ENCODE measurements at regions not wholly inside any gene's neighbourhood (a gene's known extent, or its start where the extent isn't known, plus 50 kb on each side); places are given as distances from the start of the nearest gene placed in this dataset.

DNA sequence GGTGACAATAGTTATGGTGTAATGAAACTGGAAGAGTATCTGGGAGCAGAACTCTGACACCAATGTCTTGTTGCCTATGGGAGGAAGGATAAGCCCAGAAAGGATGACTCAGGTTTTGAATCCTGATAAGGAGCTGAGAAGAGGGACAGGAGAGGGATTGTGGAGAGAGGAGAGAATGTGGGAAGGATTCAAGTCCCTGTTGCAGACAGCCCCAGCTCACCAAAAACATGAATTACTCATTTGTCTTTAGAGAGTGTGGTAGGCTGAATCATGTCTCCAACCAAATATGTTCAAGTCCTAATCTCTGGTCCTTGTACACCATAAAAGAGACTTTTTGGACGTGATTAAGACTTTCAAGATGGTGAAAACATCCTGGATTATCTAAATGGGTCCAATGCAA is 206.9 kb upstream of the PHYHIPL start:
- Histone ChIP-seq H3K27ac (no peak overlapping the region), H3K9me3 (no peaks in the 10 kb centered on the region), H3K4me1 (peaks cover 14% of the 10 kb centered on the region), H3K4me2 (no peak overlapping the region), H3K4me3 (no peak overlapping the region)
- WGBS (ENCODE audit: missing lambda C conversion rate) = 77% methylated on average over 1 of the region's 1 CpG
- FAIRE-seq = no peak
- ATAC-seq = no peak
- TF ChIP-seq MAFK (IDR thresholded peaks at IDR 0.05; ENCODE audit: partially characterized antibody) (no peak), HEYL (CRISPR knock-in tag; IDR thresholded peaks at IDR 0.05) (no peak), HOXB13 (CRISPR knock-in tag; IDR thresholded peaks at IDR 0.05; ENCODE audit: low read depth) (no peak), SREBF2 (IDR thresholded peaks at IDR 0.05) (no peak), RCOR1 (IDR thresholded peaks at IDR 0.05; ENCODE audit: low read depth, low read length) (no peak), RFX5 (IDR thresholded peaks at IDR 0.05) (no peak), POLR2A (IDR thresholded peaks at IDR 0.05; ENCODE audit: low read length) (no peak)
- TF ChIP-seq, protein P1, sequence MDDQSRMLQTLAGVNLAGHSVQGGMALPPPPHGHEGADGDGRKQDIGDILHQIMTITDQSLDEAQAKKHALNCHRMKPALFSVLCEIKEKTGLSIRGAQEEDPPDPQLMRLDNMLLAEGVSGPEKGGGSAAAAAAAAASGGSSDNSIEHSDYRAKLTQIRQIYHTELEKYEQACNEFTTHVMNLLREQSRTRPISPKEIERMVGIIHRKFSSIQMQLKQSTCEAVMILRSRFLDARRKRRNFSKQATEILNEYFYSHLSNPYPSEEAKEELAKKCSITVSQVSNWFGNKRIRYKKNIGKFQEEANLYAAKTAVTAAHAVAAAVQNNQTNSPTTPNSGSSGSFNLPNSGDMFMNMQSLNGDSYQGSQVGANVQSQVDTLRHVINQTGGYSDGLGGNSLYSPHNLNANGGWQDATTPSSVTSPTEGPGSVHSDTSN (IDR thresholded peaks at IDR 0.05) = no peak
- TF ChIP-seq, protein P2, sequence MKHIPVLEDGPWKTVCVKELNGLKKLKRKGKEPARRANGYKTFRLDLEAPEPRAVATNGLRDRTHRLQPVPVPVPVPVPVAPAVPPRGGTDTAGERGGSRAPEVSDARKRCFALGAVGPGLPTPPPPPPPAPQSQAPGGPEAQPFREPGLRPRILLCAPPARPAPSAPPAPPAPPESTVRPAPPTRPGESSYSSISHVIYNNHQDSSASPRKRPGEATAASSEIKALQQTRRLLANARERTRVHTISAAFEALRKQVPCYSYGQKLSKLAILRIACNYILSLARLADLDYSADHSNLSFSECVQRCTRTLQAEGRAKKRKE (CRISPR knock-in tag; IDR thresholded peaks at IDR 0.05; ENCODE audit: low read depth) = no peak
- no peak for DNase-seq (ENCODE audit: low read depth in 1 of 2, low spot score in 1 of 2)
- ChIA-PET CTCF (interaction anchor here (0.5 to 1.6 kb wide), 6 partner anchors 8 to 1458 kb away, joined by 3 to 5 read pairs (median 3); no protein-coding TSS in a partner anchor), POLR2A (no interaction called here)

DNA sequence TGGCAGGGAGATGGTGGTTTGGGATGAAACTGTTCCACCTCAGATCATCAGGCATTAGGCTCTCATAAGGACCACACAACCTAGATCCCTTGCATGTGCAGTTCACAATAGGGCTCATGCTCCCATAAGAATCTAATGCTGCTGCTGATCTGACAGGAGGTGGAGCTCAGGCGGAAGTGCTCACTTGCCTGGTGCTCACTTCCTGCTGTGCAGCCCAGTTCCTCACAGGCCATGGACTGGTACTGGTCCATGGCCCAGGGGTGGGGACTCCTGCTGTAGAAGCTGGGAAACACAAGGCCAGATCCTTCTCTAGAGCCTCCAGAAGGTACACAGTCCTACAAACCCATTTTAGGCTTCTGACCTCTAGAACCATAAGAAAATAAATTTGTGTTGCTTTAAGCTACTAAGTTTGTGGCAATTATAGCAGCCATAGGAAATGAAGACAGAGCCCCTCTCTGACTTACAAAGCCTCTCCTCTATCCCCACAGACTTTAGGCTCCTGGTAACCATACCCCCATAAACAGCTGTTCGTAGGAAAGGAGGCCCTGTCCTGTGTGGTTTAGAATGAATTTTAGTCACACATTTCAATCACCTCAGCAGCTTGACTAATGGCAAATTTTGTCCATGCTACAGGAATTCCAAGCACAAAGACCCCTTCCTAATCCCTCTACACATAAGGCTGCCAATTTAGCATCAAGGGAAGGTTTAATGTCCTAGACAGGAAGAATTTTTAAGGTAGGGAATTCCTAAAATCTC is 206.1 kb upstream of the PHYHIPL start:
- ChIA-PET POLR2A (no interaction called here), CTCF (interaction anchor here (0.8 to 1.6 kb wide), 4 partner anchors 17 to 1466 kb away, joined by 3 to 5 read pairs (median 4); no protein-coding TSS in a partner anchor)
- Histone ChIP-seq H3K4me2 (no peak overlapping the region), H3K9me3 (no peaks in the 10 kb centered on the region), H3K27ac (no peak overlapping the region), H3K4me1 (peaks cover 14% of the 10 kb centered on the region), H3K4me3 (no peak overlapping the region)
- FAIRE-seq (no peak), DNase-seq (ENCODE audit: low read depth in 1 of 2, low spot score in 1 of 2) (no peak), ATAC-seq (no peak)
- WGBS (ENCODE audit: missing lambda C conversion rate) = 94% methylated on average over 2 of the region's 2 CpGs
- no peak for TF ChIP-seq FOXS1 (CRISPR knock-in tag; IDR thresholded peaks at IDR 0.05)
- TF ChIP-seq, protein P3, sequence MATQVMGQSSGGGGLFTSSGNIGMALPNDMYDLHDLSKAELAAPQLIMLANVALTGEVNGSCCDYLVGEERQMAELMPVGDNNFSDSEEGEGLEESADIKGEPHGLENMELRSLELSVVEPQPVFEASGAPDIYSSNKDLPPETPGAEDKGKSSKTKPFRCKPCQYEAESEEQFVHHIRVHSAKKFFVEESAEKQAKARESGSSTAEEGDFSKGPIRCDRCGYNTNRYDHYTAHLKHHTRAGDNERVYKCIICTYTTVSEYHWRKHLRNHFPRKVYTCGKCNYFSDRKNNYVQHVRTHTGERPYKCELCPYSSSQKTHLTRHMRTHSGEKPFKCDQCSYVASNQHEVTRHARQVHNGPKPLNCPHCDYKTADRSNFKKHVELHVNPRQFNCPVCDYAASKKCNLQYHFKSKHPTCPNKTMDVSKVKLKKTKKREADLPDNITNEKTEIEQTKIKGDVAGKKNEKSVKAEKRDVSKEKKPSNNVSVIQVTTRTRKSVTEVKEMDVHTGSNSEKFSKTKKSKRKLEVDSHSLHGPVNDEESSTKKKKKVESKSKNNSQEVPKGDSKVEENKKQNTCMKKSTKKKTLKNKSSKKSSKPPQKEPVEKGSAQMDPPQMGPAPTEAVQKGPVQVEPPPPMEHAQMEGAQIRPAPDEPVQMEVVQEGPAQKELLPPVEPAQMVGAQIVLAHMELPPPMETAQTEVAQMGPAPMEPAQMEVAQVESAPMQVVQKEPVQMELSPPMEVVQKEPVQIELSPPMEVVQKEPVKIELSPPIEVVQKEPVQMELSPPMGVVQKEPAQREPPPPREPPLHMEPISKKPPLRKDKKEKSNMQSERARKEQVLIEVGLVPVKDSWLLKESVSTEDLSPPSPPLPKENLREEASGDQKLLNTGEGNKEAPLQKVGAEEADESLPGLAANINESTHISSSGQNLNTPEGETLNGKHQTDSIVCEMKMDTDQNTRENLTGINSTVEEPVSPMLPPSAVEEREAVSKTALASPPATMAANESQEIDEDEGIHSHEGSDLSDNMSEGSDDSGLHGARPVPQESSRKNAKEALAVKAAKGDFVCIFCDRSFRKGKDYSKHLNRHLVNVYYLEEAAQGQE (IDR thresholded peaks at IDR 0.05) = no peak
- TF ChIP-seq BHLHE40 (IDR thresholded peaks at IDR 0.05; ENCODE audit: low read depth, low read length) = no peak
- TF ChIP-seq ESRRA (IDR thresholded peaks at IDR 0.05; ENCODE audit: borderline replicate concordance, low read length) = no peak
- TF ChIP-seq MAFK (IDR thresholded peaks at IDR 0.05; ENCODE audit: partially characterized antibody) = no peak
- TF ChIP-seq RAD21 (conservative IDR thresholded peaks at IDR 0.05 in 1 of 2, IDR thresholded peaks at IDR 0.05 in 1 of 2) = no peak
- TF ChIP-seq JUN (IDR thresholded peaks at IDR 0.05) = no peak
- TF ChIP-seq, protein P4, sequence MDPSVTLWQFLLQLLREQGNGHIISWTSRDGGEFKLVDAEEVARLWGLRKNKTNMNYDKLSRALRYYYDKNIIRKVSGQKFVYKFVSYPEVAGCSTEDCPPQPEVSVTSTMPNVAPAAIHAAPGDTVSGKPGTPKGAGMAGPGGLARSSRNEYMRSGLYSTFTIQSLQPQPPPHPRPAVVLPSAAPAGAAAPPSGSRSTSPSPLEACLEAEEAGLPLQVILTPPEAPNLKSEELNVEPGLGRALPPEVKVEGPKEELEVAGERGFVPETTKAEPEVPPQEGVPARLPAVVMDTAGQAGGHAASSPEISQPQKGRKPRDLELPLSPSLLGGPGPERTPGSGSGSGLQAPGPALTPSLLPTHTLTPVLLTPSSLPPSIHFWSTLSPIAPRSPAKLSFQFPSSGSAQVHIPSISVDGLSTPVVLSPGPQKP (IDR thresholded peaks at IDR 0.05; ENCODE audit: low read depth, low read length) = no peak
